ENCODE measurements at regions not wholly inside any gene's neighbourhood (a gene's known extent, or its start where the extent isn't known, plus 50 kb on each side); places are given as distances from the start of the nearest gene placed in this dataset.

GRCh38 chr7:85508642-85509410 lies 322.0 kb upstream of the SEMA3D start:
- no peak for TF ChIP-seq RAD21 (conservative IDR thresholded peaks at IDR 0.05)
- no peak for TF ChIP-seq CTCF (IDR thresholded peaks at IDR 0.05; ENCODE audit: poor library complexity, severe bottlenecking)
- TF ChIP-seq MXI1 (conservative IDR thresholded peaks at IDR 0.05; ENCODE audit: poor library complexity, severe bottlenecking): no peak
- TF ChIP-seq EZH2 (IDR thresholded peaks at IDR 0.05; ENCODE audit: borderline replicate concordance, insufficient read depth, low read length, poor library complexity, severe bottlenecking): no peak
- no peak for TF ChIP-seq TAF1 (IDR thresholded peaks at IDR 0.05; ENCODE audit: low read depth)
- no peak for TF ChIP-seq REST (IDR thresholded peaks at IDR 0.05; ENCODE audit: borderline replicate concordance)
- no peak for TF ChIP-seq POLR2AphosphoS5 (IDR thresholded peaks at IDR 0.05)
- no peak for TF ChIP-seq EP300 (conservative IDR thresholded peaks at IDR 0.05; ENCODE audit: poor library complexity, severe bottlenecking)
- no peak for TF ChIP-seq SMC3 (conservative IDR thresholded peaks at IDR 0.05; ENCODE audit: poor library complexity)
- Histone ChIP-seq H3K27ac (ENCODE audit: low read length) (no peak overlapping the region), H3K9ac (ENCODE audit: low read length) (no peak overlapping the region), H3K9me3 (ENCODE audit: low read length) (no peaks in the 10 kb centered on the region), H3K36me3 (ENCODE audit: insufficient read depth, low read length) (no peaks in the 10 kb centered on the region), H3K79me2 (replicated peaks; ENCODE audit: insufficient read depth, low read length) (no peaks in the 10 kb centered on the region), H3K4me3 (ENCODE audit: low read length) (no peak overlapping the region), H3K4me2 (ENCODE audit: low read length) (no peak overlapping the region), H2AFZ (ENCODE audit: low read depth, low read length) (no peak overlapping the region), H3K9me2 (ENCODE audit: insufficient read depth, low read length) (no peaks in the 10 kb centered on the region), H3K27me3 (ENCODE audit: insufficient read depth, low read depth, low read length) (no peaks in the 10 kb centered on the region), H4K20me1 (ENCODE audit: insufficient read depth) (no peaks in the 10 kb centered on the region), H3F3A (ENCODE audit: insufficient read depth, low read length, poor library complexity, severe bottlenecking) (no peaks in the 10 kb centered on the region)

GRCh38 chr7:85498031-85498430 lies 311.2 kb upstream of the SEMA3D start:
- H3K4me3 ChIP-seq (ENCODE audit: low read length): no peak overlapping the region
- no peaks in the 10 kb centered on the region for H4K20me1 ChIP-seq (ENCODE audit: insufficient read depth)
- no peak overlapping the region for H3K4me2 ChIP-seq (ENCODE audit: low read length)
- no peaks in the 10 kb centered on the region for H3K79me2 ChIP-seq (replicated peaks; ENCODE audit: insufficient read depth, low read length)
- no peaks in the 10 kb centered on the region for H3K9me3 ChIP-seq (ENCODE audit: low read length)
- H3F3A ChIP-seq (ENCODE audit: insufficient read depth, low read length, poor library complexity, severe bottlenecking): no peaks in the 10 kb centered on the region
- no peaks in the 10 kb centered on the region for H3K36me3 ChIP-seq (ENCODE audit: insufficient read depth, low read length)
- H3K27ac ChIP-seq (ENCODE audit: low read length): no peak overlapping the region
- H2AFZ ChIP-seq (ENCODE audit: low read depth, low read length): no peak overlapping the region
- no peaks in the 10 kb centered on the region for H3K9me2 ChIP-seq (ENCODE audit: insufficient read depth, low read length)
- no peak overlapping the region for H3K9ac ChIP-seq (ENCODE audit: low read length)
- no peaks in the 10 kb centered on the region for H3K27me3 ChIP-seq (ENCODE audit: insufficient read depth, low read depth, low read length)
- no peak for TF ChIP-seq POLR2AphosphoS5 (IDR thresholded peaks at IDR 0.05)
- no peak for TF ChIP-seq REST (IDR thresholded peaks at IDR 0.05; ENCODE audit: borderline replicate concordance)
- TF ChIP-seq TAF1 (IDR thresholded peaks at IDR 0.05; ENCODE audit: low read depth): no peak
- no peak for TF ChIP-seq CTCF (IDR thresholded peaks at IDR 0.05; ENCODE audit: poor library complexity, severe bottlenecking)
- no peak for TF ChIP-seq EP300 (conservative IDR thresholded peaks at IDR 0.05; ENCODE audit: poor library complexity, severe bottlenecking)
- TF ChIP-seq MXI1 (conservative IDR thresholded peaks at IDR 0.05; ENCODE audit: poor library complexity, severe bottlenecking): no peak
- no peak for TF ChIP-seq EZH2 (IDR thresholded peaks at IDR 0.05; ENCODE audit: borderline replicate concordance, insufficient read depth, low read length, poor library complexity, severe bottlenecking)
